ENCODE measurements at regions not wholly inside any gene's neighbourhood (a gene's known extent, or its start where the extent isn't known, plus 50 kb on each side); places are given as distances from the start of the nearest gene placed in this dataset.

DNA sequence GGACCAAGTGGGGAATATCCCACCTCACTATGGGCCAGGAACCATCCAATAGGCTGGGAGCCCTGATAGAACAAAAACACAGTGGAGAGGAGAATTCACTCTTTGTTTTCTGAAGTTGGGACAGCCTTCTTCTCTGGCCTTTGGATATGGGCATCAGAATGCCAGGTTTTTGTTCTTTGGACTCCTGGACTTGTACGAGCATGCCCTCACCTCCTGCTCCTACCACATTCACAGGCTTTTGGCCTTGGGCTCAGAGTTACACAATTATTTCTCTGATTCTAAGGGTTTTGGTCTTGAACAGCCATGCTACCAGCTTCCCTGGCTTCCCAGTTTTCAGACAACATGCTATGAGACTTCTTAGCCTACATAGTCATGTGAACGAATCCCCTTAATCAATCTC lies 732.9 kb upstream of the VRK2 start:
- TF ChIP-seq, protein P1, sequence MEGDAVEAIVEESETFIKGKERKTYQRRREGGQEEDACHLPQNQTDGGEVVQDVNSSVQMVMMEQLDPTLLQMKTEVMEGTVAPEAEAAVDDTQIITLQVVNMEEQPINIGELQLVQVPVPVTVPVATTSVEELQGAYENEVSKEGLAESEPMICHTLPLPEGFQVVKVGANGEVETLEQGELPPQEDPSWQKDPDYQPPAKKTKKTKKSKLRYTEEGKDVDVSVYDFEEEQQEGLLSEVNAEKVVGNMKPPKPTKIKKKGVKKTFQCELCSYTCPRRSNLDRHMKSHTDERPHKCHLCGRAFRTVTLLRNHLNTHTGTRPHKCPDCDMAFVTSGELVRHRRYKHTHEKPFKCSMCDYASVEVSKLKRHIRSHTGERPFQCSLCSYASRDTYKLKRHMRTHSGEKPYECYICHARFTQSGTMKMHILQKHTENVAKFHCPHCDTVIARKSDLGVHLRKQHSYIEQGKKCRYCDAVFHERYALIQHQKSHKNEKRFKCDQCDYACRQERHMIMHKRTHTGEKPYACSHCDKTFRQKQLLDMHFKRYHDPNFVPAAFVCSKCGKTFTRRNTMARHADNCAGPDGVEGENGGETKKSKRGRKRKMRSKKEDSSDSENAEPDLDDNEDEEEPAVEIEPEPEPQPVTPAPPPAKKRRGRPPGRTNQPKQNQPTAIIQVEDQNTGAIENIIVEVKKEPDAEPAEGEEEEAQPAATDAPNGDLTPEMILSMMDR (IDR thresholded peaks at IDR 0.05; ENCODE audit: insufficient read depth, low read length, poor library complexity, severe bottlenecking), result no peak
- TF ChIP-seq EZH2phosphoT487 (conservative IDR thresholded peaks at IDR 0.05; ENCODE audit: low read length), result no peak

Measured in SU-DHL-6 (cell line).